Keratinocyte (primary cell): ENCODE measurements at regions not wholly inside any gene's neighbourhood (a gene's known extent, or its start where the extent isn't known, plus 50 kb on each side); places are given as distances from the start of the nearest gene placed in this dataset.

Source experiments
- DNase-seq: peaks from one replicate; pipeline ENCODE4 v3.0.0-alpha.2; 2011; ENCODE audit warnings: low read depth, missing footprints, low spot score
- FAIRE-seq: peaks from 2 replicates; lab custom pipeline; 2011; peaks lifted over from hg19 to GRCh38; lab: Jason Lieb, UNC
- H2AFZ ChIP-seq: 2 replicates; pipeline ENCODE4 v1.6.0; 2012; ENCODE audit warnings: low read length, control low read depth, inconsistent platforms; ENCODE audit not compliant: control insufficient read depth
- H3K27ac ChIP-seq: 2 replicates; pipeline ENCODE4 v1.5.1; 2011; ENCODE audit warnings: low read length; ENCODE audit not compliant: control insufficient read depth, insufficient read depth
- H3K27me3 ChIP-seq: 3 replicates; pipeline ENCODE4 v1.6.0; 2011; ENCODE audit warnings: low read length; ENCODE audit not compliant: control insufficient read depth, insufficient read depth; ENCODE audit errors: extremely low read depth
- H3K36me3 ChIP-seq, 2 experiments: 2 replicates in 1 of 2; 3 replicates in 1 of 2; pipeline ENCODE4 v1.5.1; 2011; ENCODE audit warnings: low read length in 2 of 2, mild to moderate bottlenecking in 1 of 2; ENCODE audit not compliant: control insufficient read depth in 2 of 2, insufficient read depth in 2 of 2; ENCODE audit errors: extremely low read depth in 1 of 2
- H3K4me1 ChIP-seq: 3 replicates; pipeline ENCODE4 v1.5.1; 2011; ENCODE audit warnings: low read length; ENCODE audit not compliant: control insufficient read depth, insufficient read depth; ENCODE audit errors: extremely low read depth
- H3K4me2 ChIP-seq: 3 replicates; pipeline ENCODE4 v1.6.0; 2011; ENCODE audit warnings: low read depth, low read length; ENCODE audit not compliant: control insufficient read depth, insufficient read depth; ENCODE audit errors: extremely low read depth
- H3K4me3 ChIP-seq, 3 experiments: fragments of 200-600 bp in 1 of 3; sonication (generic) in 1 of 3; 2 replicates in 2 of 3; 3 replicates in 1 of 3; pipeline ENCODE4 v1.5.1; 2011 to 2016; ENCODE audit warnings: low read length in 3 of 3, mild to moderate bottlenecking in 3 of 3, control low read depth in 2 of 3, inconsistent platforms in 1 of 3, low read depth in 1 of 3, mixed read lengths in 1 of 3, mixed run types in 1 of 3, moderate library complexity in 1 of 3; ENCODE audit not compliant: control insufficient read depth in 2 of 3, insufficient read depth in 2 of 3; ENCODE audit errors: extremely low read depth in 1 of 3
- H3K79me2 ChIP-seq: 2 replicates; pipeline ENCODE4 v1.6.0; 2012; ENCODE audit warnings: low read length; ENCODE audit not compliant: control insufficient read depth, insufficient read depth
- H3K9ac ChIP-seq: 3 replicates; pipeline ENCODE4 v1.6.0; 2011; ENCODE audit warnings: low read length; ENCODE audit not compliant: control insufficient read depth, insufficient read depth; ENCODE audit errors: extremely low read depth
- H3K9me1 ChIP-seq: 3 replicates; pipeline ENCODE4 v1.6.0; 2011; ENCODE audit warnings: low read length; ENCODE audit not compliant: control insufficient read depth, insufficient read depth; ENCODE audit errors: extremely low read depth
- H3K9me3 ChIP-seq: 2 replicates; pipeline ENCODE4 v1.5.1; 2012; ENCODE audit warnings: low read depth, low read length; ENCODE audit not compliant: control insufficient read depth
- H4K20me1 ChIP-seq: 3 replicates; pipeline ENCODE4 v1.6.0; 2011; ENCODE audit warnings: low read length; ENCODE audit not compliant: control insufficient read depth, insufficient read depth; ENCODE audit errors: extremely low read depth
- EZH2 ChIP-seq: IDR thresholded peaks from one replicate; pipeline ENCODE4 v1.6.1; 2012; ENCODE audit warnings: inconsistent platforms, mild to moderate bottlenecking, low read length, moderate library complexity
- dilution Hi-C: fragments of 300-500 bp; cut with MboI; formaldehyde crosslinking; loops from one replicate; pipeline ENCODE4 v1.7.0; 2020; ENCODE audit warnings: low sequenced_read_pairs; ENCODE audit not compliant: extremely low pct_ligation_motif_present
- TF ChIP-seq, protein P1 (sequence below), 3 experiments: IDR thresholded peaks in 1 of 3; conservative IDR thresholded peaks in 1 of 3; optimal IDR thresholded peaks in 1 of 3; 2 replicates in 2 of 3; 3 replicates in 1 of 3; pipeline versions ENCODE3 to v1.5.1; 2011; ENCODE audit warnings: low read length in 3 of 3, mild to moderate bottlenecking in 3 of 3, moderate library complexity in 2 of 3, control low read depth in 1 of 3, inconsistent platforms in 1 of 3; ENCODE audit not compliant: insufficient read depth in 2 of 3; ENCODE audit errors: extremely low read depth in 1 of 3

DNA sequence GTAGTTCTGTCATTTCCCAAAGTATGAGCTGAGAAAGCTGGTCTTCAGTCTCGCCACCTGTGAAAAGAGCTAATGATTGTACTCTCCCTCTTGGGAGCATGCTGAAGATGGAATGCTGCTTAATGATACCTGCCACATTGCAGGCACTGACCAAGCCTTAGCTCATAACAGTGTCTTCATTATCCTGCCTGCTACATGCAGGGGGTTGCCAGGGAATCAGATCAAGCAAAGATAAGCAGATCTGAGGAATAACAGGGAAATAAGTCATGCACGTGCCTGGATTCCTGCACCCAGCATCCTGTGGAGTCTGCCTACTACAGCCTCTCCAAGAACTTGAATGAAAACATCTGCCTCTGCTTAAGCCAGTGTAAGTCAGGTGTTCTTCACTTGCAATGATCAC, 667.3 kb downstream of the NPHP4 start:
- no peaks in the 10 kb centered on the region for H3K9me1 ChIP-seq
- H3K4me1 ChIP-seq = no peaks in the 10 kb centered on the region
- no peaks in the 10 kb centered on the region for H3K27me3 ChIP-seq
- TF ChIP-seq, protein P1, sequence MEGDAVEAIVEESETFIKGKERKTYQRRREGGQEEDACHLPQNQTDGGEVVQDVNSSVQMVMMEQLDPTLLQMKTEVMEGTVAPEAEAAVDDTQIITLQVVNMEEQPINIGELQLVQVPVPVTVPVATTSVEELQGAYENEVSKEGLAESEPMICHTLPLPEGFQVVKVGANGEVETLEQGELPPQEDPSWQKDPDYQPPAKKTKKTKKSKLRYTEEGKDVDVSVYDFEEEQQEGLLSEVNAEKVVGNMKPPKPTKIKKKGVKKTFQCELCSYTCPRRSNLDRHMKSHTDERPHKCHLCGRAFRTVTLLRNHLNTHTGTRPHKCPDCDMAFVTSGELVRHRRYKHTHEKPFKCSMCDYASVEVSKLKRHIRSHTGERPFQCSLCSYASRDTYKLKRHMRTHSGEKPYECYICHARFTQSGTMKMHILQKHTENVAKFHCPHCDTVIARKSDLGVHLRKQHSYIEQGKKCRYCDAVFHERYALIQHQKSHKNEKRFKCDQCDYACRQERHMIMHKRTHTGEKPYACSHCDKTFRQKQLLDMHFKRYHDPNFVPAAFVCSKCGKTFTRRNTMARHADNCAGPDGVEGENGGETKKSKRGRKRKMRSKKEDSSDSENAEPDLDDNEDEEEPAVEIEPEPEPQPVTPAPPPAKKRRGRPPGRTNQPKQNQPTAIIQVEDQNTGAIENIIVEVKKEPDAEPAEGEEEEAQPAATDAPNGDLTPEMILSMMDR (optimal IDR thresholded peaks at IDR 0.05 in 1 of 3, IDR thresholded peaks at IDR 0.05 in 1 of 3, conservative IDR thresholded peaks at IDR 0.05 in 1 of 3; ENCODE audit: extremely low read depth in 1 of 3, insufficient read depth in 2 of 3, low read length in 3 of 3) = no peak
- no peak for TF ChIP-seq EZH2
- H3K27ac ChIP-seq = no peak overlapping the region
- DNase-seq (no peak), FAIRE-seq (no peak)
- H2AFZ ChIP-seq = no peak overlapping the region
- no peak overlapping the region for H3K4me3 ChIP-seq
- H3K36me3 ChIP-seq = no peaks in the 10 kb centered on the region
- no peaks in the 10 kb centered on the region for H3K79me2 ChIP-seq
- no peak overlapping the region for H3K4me2 ChIP-seq
- peaks cover 4% of the 10 kb centered on the region for H3K9me3 ChIP-seq
- H3K9ac ChIP-seq = no peak overlapping the region
- H4K20me1 ChIP-seq = no peaks in the 10 kb centered on the region
- dilution Hi-C loops = no loop called here

DNA sequence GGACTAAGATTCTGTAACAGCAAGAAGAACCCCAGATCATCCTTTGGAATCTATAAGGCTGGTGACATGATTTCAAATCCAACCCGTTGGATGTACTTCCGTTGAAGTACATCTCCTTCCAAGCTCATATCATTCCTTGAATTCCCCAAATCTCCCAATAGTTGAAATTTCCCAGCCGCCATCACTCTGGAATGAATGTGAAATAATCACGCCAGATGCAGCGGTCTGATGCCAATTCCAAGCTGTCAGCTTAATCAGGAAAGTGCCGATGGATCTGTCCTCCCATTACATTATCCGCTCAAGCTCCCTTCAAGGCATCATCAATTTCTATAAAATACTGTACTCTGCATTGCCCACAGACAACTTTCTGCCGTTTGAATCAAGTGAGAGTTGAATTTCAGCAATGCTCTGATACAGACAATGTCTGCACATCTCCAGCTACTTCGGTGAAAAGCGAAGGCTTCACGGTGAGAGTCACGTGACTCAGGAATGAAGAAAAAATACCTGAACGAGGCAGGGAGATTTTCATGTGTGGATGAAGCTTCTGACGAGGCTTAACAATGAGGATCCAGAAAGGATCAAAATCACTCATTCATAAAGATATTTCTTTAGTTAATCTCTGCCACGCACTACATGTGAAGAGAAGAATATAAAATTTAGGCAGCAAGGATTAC, 663.9 kb downstream of the AJAP1 start:
- FAIRE-seq = no peak
- Histone ChIP-seq H4K20me1 (no peaks in the 10 kb centered on the region), H3K9me3 (no peaks in the 10 kb centered on the region), H3K4me3 (no peak overlapping the region), H3K27me3 (no peaks in the 10 kb centered on the region), H3K27ac (no peak overlapping the region), H2AFZ (no peak overlapping the region), H3K79me2 (no peaks in the 10 kb centered on the region), H3K9me1 (no peaks in the 10 kb centered on the region), H3K36me3 (no peaks in the 10 kb centered on the region), H3K9ac (no peak overlapping the region), H3K4me2 (no peak overlapping the region), H3K4me1 (no peaks in the 10 kb centered on the region)
- TF ChIP-seq, protein P1 (optimal IDR thresholded peaks at IDR 0.05 in 1 of 3, IDR thresholded peaks at IDR 0.05 in 1 of 3, conservative IDR thresholded peaks at IDR 0.05 in 1 of 3; ENCODE audit: extremely low read depth in 1 of 3, insufficient read depth in 2 of 3, low read length in 3 of 3) = no peak
- no peak for TF ChIP-seq EZH2
- dilution Hi-C loops = no loop called here
- DNase-seq = no peak
